GM20000 (cell line): ENCODE measurements at regions not wholly inside any gene's neighbourhood (a gene's known extent, or its start where the extent isn't known, plus 50 kb on each side); places are given as distances from the start of the nearest gene placed in this dataset.

ENCODE experiments used
- DNase-seq: peaks from one replicate; pipeline ENCODE4 v3.0.0; 2012; ENCODE audit warnings: low spot score
- TF ChIP-seq, protein P1 (sequence below): IDR thresholded peaks from 2 replicates; pipeline ENCODE4 v1.5.1; 2012; ENCODE audit warnings: mild to moderate bottlenecking, control low read depth; ENCODE audit errors: extremely low read depth, missing control alignments

DNA sequence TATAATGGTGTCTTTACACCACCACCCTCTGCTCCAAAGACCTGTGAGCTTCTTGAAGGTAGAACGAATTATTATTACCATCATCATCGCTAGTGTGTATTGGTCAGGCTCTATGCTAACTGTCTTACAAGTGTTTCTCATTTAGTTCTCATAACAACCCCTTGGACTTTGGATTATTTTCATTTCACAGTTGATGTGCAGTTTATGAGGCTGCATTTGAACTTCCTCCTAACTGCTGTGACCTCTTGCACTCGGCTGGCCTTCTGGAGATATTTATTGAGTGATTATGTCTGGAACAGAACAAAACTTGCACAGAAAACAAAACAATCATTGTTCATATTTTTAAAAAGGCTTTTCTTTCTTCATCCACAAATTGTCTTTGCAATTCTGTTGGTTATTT lies 306.3 kb upstream of the SGCD start:
- TF ChIP-seq, protein P1, sequence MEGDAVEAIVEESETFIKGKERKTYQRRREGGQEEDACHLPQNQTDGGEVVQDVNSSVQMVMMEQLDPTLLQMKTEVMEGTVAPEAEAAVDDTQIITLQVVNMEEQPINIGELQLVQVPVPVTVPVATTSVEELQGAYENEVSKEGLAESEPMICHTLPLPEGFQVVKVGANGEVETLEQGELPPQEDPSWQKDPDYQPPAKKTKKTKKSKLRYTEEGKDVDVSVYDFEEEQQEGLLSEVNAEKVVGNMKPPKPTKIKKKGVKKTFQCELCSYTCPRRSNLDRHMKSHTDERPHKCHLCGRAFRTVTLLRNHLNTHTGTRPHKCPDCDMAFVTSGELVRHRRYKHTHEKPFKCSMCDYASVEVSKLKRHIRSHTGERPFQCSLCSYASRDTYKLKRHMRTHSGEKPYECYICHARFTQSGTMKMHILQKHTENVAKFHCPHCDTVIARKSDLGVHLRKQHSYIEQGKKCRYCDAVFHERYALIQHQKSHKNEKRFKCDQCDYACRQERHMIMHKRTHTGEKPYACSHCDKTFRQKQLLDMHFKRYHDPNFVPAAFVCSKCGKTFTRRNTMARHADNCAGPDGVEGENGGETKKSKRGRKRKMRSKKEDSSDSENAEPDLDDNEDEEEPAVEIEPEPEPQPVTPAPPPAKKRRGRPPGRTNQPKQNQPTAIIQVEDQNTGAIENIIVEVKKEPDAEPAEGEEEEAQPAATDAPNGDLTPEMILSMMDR = no peak
- no peak for DNase-seq

GRCh38 chr5:156021866-156022265 lies 305.1 kb upstream of the SGCD start:
- DNase-seq = no peak
- TF ChIP-seq, protein P1 = no peak

DNA sequence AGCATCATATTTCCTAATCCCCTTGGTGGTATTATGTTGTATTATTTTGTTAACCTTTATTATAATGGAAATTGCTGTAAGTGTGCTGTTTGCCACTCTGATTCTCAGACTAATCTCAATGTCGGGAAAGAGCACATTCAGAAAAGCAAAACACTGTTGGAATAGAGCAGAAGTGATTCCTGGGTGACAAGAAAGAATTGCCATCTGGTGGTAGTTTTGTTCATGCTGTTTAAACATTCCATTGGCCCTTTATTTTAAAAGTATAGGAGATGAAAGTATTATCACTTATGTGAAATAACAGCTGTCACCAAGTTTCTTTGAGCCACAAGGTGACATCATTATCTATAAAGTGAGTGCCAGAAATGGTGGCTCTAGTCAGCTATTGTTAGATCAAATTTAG lies 301.3 kb upstream of the SGCD start:
- TF ChIP-seq, protein P1 = no peak
- DNase-seq = no peak

- TF ChIP-seq, protein P1 = no peak
- no peak for DNase-seq
These were observed 295.8 kb upstream of the SGCD start for GRCh38 chr5:156031181-156031580.

DNA sequence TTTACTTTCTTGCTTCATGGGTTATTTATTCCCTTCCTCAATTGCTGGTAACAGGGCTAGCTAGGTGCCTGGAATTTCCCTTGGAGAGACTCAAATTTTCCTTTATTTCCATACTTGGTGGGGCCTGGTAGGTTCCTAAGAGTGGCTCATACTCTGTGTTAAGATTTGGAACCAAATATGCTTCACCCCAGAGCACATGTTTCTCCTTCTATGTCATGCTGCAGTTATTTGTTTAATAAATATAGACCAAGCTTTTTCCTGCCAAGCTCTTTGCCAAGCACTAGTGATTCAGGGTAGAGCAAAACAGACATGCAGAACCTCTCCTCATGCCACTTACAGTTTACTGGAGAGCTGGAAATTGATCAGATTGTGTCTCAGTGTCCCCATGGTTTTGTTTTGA lies 290.3 kb upstream of the SGCD start:
- DNase-seq = no peak
- TF ChIP-seq, protein P1 = no peak

- DNase-seq = no peak
- TF ChIP-seq, protein P1 = no peak
These were observed 289.6 kb upstream of the SGCD start for GRCh38 chr5:156037151-156037909.

GRCh38 chr5:156042726-156043125 lies 284.2 kb upstream of the SGCD start:
- DNase-seq = no peak
- TF ChIP-seq, protein P1 = no peak
